ENCODE measurements at regions not wholly inside any gene's neighbourhood (a gene's known extent, or its start where the extent isn't known, plus 50 kb on each side); places are given as distances from the start of the nearest gene placed in this dataset.

GRCh38 chr22:26985206-26985605, 327.8 kb downstream of the MIAT start:
- H3K9me3 ChIP-seq (replicated peaks in 1 of 3): no peaks in the 10 kb centered on the region
- 50 to 87% (median 77%) methylated on average over 2 of the region's 2 CpGs for WGBS, 4 donors
- DNase-seq: no peak
- H3K27ac ChIP-seq: no peak overlapping the region
- no peak overlapping the region for H3K4me3 ChIP-seq
- no peak for TF ChIP-seq POLR2A (IDR thresholded peaks at IDR 0.05)
- TF ChIP-seq, protein P1, sequence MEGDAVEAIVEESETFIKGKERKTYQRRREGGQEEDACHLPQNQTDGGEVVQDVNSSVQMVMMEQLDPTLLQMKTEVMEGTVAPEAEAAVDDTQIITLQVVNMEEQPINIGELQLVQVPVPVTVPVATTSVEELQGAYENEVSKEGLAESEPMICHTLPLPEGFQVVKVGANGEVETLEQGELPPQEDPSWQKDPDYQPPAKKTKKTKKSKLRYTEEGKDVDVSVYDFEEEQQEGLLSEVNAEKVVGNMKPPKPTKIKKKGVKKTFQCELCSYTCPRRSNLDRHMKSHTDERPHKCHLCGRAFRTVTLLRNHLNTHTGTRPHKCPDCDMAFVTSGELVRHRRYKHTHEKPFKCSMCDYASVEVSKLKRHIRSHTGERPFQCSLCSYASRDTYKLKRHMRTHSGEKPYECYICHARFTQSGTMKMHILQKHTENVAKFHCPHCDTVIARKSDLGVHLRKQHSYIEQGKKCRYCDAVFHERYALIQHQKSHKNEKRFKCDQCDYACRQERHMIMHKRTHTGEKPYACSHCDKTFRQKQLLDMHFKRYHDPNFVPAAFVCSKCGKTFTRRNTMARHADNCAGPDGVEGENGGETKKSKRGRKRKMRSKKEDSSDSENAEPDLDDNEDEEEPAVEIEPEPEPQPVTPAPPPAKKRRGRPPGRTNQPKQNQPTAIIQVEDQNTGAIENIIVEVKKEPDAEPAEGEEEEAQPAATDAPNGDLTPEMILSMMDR (IDR thresholded peaks at IDR 0.05): no peak
- H3K36me3 ChIP-seq (replicated peaks in 1 of 2): no peaks in the 10 kb centered on the region
- no peaks in the 10 kb centered on the region for H3K4me1 ChIP-seq (replicated peaks in 1 of 2)
- no peaks in the 10 kb centered on the region for H3K27me3 ChIP-seq
- intact Hi-C loops (cut with DNase I): no loop called here

GRCh38 chr22:26985931-26986782, 328.8 kb downstream of the MIAT start:
- Histone ChIP-seq H3K4me1 (replicated peaks in 1 of 2) (no peaks in the 10 kb centered on the region), H3K27ac (no peak overlapping the region), H3K27me3 (no peaks in the 10 kb centered on the region), H3K36me3 (replicated peaks in 1 of 2) (no peaks in the 10 kb centered on the region), H3K9me3 (replicated peaks in 1 of 3) (no peaks in the 10 kb centered on the region), H3K4me3 (no peak overlapping the region)
- DNase-seq: no peak
- WGBS, 4 donors: 46 to 50% (median 47%) methylated on average over 11 of the region's 11 CpGs
- intact Hi-C loops (cut with DNase I): no loop called here
- no peak for TF ChIP-seq POLR2A (IDR thresholded peaks at IDR 0.05)
- TF ChIP-seq, protein P1 (IDR thresholded peaks at IDR 0.05): no peak

DNA sequence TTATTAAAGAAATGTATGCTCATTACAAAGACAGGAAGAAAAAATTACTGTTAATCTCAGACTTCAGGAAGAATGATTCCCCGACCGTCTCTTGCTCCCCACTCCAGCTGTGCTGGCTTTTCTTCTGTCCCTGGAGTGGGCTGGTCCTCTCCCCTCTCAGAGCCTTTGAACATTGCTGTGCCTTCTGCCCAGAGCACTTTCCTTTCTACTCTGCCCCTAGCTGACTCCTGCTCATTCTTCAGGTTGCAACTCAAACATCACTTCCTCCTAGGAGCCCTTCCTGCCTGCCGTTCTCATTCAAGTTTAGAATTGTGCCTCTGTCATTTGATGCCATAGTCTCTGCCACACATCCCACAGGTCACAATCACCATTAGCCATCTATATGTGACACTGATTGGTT, 329.5 kb downstream of the MIAT start:
- DNase-seq: no peak
- Histone ChIP-seq H3K36me3 (replicated peaks in 1 of 2) (no peaks in the 10 kb centered on the region), H3K27ac (no peak overlapping the region), H3K4me3 (no peak overlapping the region), H3K9me3 (replicated peaks in 1 of 3) (no peaks in the 10 kb centered on the region), H3K4me1 (replicated peaks in 1 of 2) (no peaks in the 10 kb centered on the region), H3K27me3 (no peaks in the 10 kb centered on the region)
- no peak for TF ChIP-seq POLR2A (IDR thresholded peaks at IDR 0.05)
- TF ChIP-seq, protein P1 (IDR thresholded peaks at IDR 0.05): no peak
- 43 to 52% (median 47%) methylated on average over 3 of the region's 3 CpGs for WGBS, 4 donors
- intact Hi-C loops (cut with DNase I): no loop called here

DNA sequence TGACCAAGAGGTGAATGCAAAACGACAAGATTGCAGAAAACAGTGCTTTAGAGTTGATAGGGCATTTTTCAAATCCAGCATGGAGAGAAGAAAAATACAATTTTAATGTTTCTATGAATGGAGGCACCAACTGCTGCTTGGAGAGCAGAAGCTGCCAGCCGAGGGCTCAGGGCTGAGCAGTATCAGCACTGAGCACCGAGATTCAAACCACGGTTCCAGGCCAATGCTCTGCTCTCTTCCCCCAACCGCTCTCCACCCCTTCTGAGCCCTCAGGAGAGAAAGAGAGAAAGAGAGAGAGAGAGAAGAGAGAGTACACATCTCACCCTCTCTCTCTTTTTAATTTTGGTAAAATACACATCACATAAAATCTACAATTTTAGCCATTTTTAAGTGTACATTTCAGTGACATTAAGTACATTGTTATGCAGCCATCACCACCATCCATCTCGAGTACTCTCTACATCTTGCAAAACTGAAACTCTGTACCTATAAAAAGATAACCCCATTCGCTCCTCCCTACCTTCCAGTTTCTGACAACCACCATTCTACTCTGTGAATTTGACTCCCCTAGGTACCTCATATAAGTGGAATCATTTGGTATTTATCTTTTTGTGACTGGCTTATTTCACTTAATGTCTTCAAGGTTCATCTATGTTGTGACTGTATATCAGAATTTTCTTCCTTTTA, 333.3 kb downstream of the MIAT start:
- no peaks in the 10 kb centered on the region for H3K4me1 ChIP-seq (replicated peaks in 1 of 2)
- intact Hi-C loops (cut with DNase I): no loop called here
- H3K27me3 ChIP-seq: no peaks in the 10 kb centered on the region
- TF ChIP-seq POLR2A (IDR thresholded peaks at IDR 0.05): no peak
- TF ChIP-seq, protein P1 (IDR thresholded peaks at IDR 0.05): no peak
- no peaks in the 10 kb centered on the region for H3K36me3 ChIP-seq (replicated peaks in 1 of 2)
- 75 to 88% (median 83%) methylated on average over 7 of the region's 7 CpGs for WGBS, 4 donors
- H3K4me3 ChIP-seq: no peak overlapping the region
- H3K9me3 ChIP-seq (replicated peaks in 1 of 3): no peaks in the 10 kb centered on the region
- DNase-seq: no peak
- no peak overlapping the region for H3K27ac ChIP-seq

Measured in adrenal gland (tissue), 9 donors.